Transverse colon (tissue), 4 donors: ENCODE measurements at regions not wholly inside any gene's neighbourhood (a gene's known extent, or its start where the extent isn't known, plus 50 kb on each side); places are given as distances from the start of the nearest gene placed in this dataset.

Source experiments
- CTCF ChIP-seq, 5 experiments: fragments of 200-600 bp in 3 of 5; fragments of 450-650 bp in 2 of 5; sonication (generic) in 3 of 5; IDR thresholded peaks; 1 replicate in 2 of 5; 2 replicates in 3 of 5; pipeline ENCODE4 v1.5.1; 2016 to 2017; ENCODE audit warnings: antibody characterized with exemption in 5 of 5, inconsistent platforms in 3 of 5, mild to moderate bottlenecking in 2 of 5, moderate library complexity in 1 of 5
- EP300 ChIP-seq: sonication (generic); formaldehyde crosslinking; IDR thresholded peaks from one replicate; pipeline ENCODE4 v1.6.1; 2017; ENCODE audit warnings: antibody characterized with exemption, low read depth
- POLR2A ChIP-seq: fragments of 450-650 bp; IDR thresholded peaks from one replicate; pipeline ENCODE4 v1.6.1; 2016; ENCODE audit warnings: antibody characterized with exemption, mild to moderate bottlenecking, moderate library complexity
- POLR2AphosphoS5 ChIP-seq, 3 donors: sonication (generic); formaldehyde crosslinking; IDR thresholded peaks; one replicate each; pipeline ENCODE4 v1.6.1; 2016; ENCODE audit warnings: antibody characterized with exemption in 3 of 3

GRCh38 chr6:40778196-40778595, 191.0 kb upstream of the LRFN2 start:
- TF ChIP-seq POLR2A (no peak), CTCF (IDR thresholded peaks at IDR 0.05) (no peak), EP300 (no peak), POLR2AphosphoS5 (IDR thresholded peaks at IDR 0.05) (no peak)
